ENCODE measurements at regions not wholly inside any gene's neighbourhood (a gene's known extent, or its start where the extent isn't known, plus 50 kb on each side); places are given as distances from the start of the nearest gene placed in this dataset.
A peak's percentile ranks its signal among the peaks of the same experiment; 100 is the strongest.

- Histone ChIP-seq H3K79me2 (ENCODE audit: control insufficient read depth, insufficient read depth, low read length) (no peaks in the 10 kb centered on the region), H3K27me3 (replicated peaks in 1 of 2; ENCODE audit: control insufficient read depth in 2 of 2, insufficient read depth in 2 of 2, low read length in 1 of 2) (no peaks in the 10 kb centered on the region), H3K9ac (ENCODE audit: control insufficient read depth, insufficient read depth, low read length) (no peak overlapping the region), H3K4me2 (ENCODE audit: control insufficient read depth, insufficient read depth) (no peak overlapping the region), H3K4me3 (no peak overlapping the region), H4K20me1 (ENCODE audit: control insufficient read depth, insufficient read depth) (no peaks in the 10 kb centered on the region), H3K9me3 (replicated peaks; ENCODE audit: control insufficient read depth, insufficient read depth, low read length) (no peaks in the 10 kb centered on the region), H2AFZ (ENCODE audit: control insufficient read depth, low read depth, low read length) (no peak overlapping the region), H3K4me1 (ENCODE audit: control insufficient read depth, insufficient read depth, low read length) (no peaks in the 10 kb centered on the region), H3K27ac (ENCODE audit: control insufficient read depth, insufficient read depth) (no peak overlapping the region), H3K36me3 (ENCODE audit: control insufficient read depth in 2 of 2, insufficient read depth in 2 of 2, low read length in 1 of 2) (no peaks in the 10 kb centered on the region)
- RAD21 ChIA-PET (ENCODE audit: unreplicated experiment) = no interaction called here
- TF ChIP-seq IRF4 (IDR thresholded peaks at IDR 0.05; ENCODE audit: low read depth, low read length) = no peak
- TF ChIP-seq SIX5 (IDR thresholded peaks at IDR 0.05; ENCODE audit: low read depth, low read length, severe bottlenecking) = no peak
- TF ChIP-seq SUZ12 (IDR thresholded peaks at IDR 0.05; ENCODE audit: unreplicated experiment) = no peak
- TF ChIP-seq IKZF2 (IDR thresholded peaks at IDR 0.05) = no peak
- TF ChIP-seq FOXK2 (IDR thresholded peaks at IDR 0.05) = no peak
- no peak for TF ChIP-seq CREM (IDR thresholded peaks at IDR 0.05; ENCODE audit: low read depth)
- TF ChIP-seq EED (IDR thresholded peaks at IDR 0.05; ENCODE audit: low read depth) = no peak
- TF ChIP-seq HCFC1 (IDR thresholded peaks at IDR 0.05; ENCODE audit: low read length) = no peak
- TF ChIP-seq STAT1 (conservative IDR thresholded peaks at IDR 0.05) = no peak
- TF ChIP-seq, protein P1, sequence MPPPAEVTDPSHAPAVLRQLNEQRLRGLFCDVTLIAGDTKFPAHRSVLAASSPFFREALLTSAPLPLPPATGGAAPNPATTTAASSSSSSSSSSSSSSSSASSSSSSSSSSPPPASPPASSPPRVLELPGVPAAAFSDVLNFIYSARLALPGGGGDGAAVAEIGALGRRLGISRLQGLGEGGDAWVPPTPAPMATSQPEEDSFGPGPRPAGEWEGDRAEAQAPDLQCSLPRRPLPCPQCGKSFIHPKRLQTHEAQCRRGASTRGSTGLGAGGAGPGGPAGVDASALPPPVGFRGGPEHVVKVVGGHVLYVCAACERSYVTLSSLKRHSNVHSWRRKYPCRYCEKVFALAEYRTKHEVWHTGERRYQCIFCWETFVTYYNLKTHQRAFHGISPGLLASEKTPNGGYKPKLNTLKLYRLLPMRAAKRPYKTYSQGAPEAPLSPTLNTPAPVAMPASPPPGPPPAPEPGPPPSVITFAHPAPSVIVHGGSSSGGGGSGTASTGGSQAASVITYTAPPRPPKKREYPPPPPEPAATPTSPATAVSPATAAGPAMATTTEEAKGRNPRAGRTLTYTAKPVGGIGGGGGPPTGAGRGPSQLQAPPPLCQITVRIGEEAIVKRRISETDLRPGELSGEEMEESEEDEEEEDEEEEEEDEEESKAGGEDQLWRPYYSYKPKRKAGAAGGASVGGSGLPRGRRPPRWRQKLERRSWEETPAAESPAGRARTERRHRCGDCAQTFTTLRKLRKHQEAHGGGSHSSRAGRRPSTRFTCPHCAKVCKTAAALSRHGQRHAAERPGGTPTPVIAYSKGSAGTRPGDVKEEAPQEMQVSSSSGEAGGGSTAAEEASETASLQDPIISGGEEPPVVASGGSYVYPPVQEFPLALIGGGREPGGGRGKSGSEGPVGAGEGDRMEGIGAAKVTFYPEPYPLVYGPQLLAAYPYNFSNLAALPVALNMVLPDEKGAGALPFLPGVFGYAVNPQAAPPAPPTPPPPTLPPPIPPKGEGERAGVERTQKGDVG (CRISPR knock-in tag; IDR thresholded peaks at IDR 0.05) = no peak
- TF ChIP-seq HDAC2 (IDR thresholded peaks at IDR 0.05) = no peak
- TF ChIP-seq POU2F2 (IDR thresholded peaks at IDR 0.05; ENCODE audit: borderline replicate concordance, low read depth, low read length) = no peak
- TF ChIP-seq ATF7 (IDR thresholded peaks at IDR 0.05; ENCODE audit: low read depth) = no peak
- TF ChIP-seq NR2C1 (IDR thresholded peaks at IDR 0.05) = no peak
- no peak for TF ChIP-seq TBL1XR1 (IDR thresholded peaks at IDR 0.05; ENCODE audit: low read depth, low read length)
- no peak for TF ChIP-seq KLF5 (IDR thresholded peaks at IDR 0.05; ENCODE audit: partially characterized antibody)
- TF ChIP-seq SRF (IDR thresholded peaks at IDR 0.05; ENCODE audit: low read depth in 2 of 2, low read length in 2 of 2) = no peak
- no peak for TF ChIP-seq MYC (IDR thresholded peaks at IDR 0.05; ENCODE audit: insufficient read depth, insufficient read length, insufficient replicate concordance, low read length, severe bottlenecking)
- no peak for TF ChIP-seq REST (IDR thresholded peaks at IDR 0.05; ENCODE audit: low read depth, low read length)
- no peak for TF ChIP-seq DPF2 (IDR thresholded peaks at IDR 0.05)
- POLR2A ChIA-PET = no interaction called here
- ATAC-seq (peak; percentile 45; the same call in 1 of the 3 replicates), DNase-seq (ENCODE audit: low read depth, low spot score) (no peak), FAIRE-seq (no peak)
- CTCF ChIA-PET = interaction anchor here (0.7 to 1.4 kb wide), 2 partner anchors 9 to 212 kb away, joined by 3 to 5 read pairs; no protein-coding TSS in a partner anchor
- SMC1A ChIA-PET (ENCODE audit: uncharacterized antibody, unreplicated experiment) = interaction anchor here (0.8 kb wide), 2 partner anchors 8 to 193 kb away, joined by 3 to 4 read pairs; no protein-coding TSS in a partner anchor
- in situ Hi-C loops (cut with MboI) (no loop called here), intact Hi-C loops (cut with micrococcal nuclease; ENCODE audit: unreplicated experiment) (no loop called here)
- no TSS peak for BruUV-seq (replicated peaks)
- WGBS (ENCODE audit: insufficient coverage, insufficient replicate concordance, low lambda C conversion rate, missing lambda C conversion rate) = 2% methylated on average over 4 of the region's 4 CpGs
Measured at GRCh38 chrX:115372152-115372551, 82.6 kb downstream of the LUZP4 start.
